ENCODE measurements at regions not wholly inside any gene's neighbourhood (a gene's known extent, or its start where the extent isn't known, plus 50 kb on each side); places are given as distances from the start of the nearest gene placed in this dataset.
"Not testable (repeated sequence)": the region's sequence is repeated elsewhere in the genome, so short reads cannot be mapped to it uniquely, and the experiment has no call there.

DNA sequence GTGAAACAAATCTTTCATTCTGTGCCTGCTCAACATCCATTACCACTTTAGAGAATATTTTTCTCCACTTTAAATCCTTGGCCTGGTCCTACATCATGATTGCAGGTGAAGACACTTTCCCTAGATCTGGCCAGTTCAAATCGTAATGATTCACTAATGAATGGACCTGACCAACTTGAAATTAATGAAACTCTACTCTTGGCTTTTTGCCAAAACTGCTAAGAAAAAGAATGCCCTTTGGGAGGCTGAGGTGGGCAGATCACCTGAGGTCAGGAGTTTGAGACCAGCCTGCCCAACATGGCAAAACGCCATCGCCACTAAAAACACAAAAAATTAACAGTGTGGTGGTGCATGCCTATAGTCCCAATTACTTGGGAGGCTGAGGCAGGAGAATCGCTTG is 1082.6 kb upstream of the LCORL start:
- FAIRE-seq (no peak), DNase-seq (ENCODE audit: low spot score) (no peak)

- FAIRE-seq (no peak), DNase-seq (ENCODE audit: low spot score) (no peak)
These were observed 1074.0 kb upstream of the LCORL start for GRCh38 chr4:19095491-19096046.

DNA sequence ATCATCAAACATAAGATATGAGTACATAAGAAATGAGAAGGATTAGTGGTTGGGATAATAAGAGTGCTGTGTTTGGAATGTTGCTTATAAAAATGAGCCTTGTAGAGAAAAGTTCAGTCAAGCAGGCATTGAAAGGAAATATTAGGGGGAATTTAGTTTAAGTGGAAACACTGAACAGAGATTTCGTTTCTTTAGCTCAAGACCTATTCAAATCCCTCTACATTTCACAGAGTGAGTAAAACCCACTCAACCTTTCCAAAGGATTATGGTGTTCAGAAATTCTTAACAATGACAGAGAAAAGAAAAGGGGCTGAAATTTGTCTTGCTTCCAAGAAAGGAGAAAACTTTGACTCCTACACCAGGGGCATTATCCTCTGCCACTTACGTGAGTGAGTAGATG is 1072.4 kb upstream of the LCORL start:
- DNase-seq (ENCODE audit: low spot score) (no peak), FAIRE-seq (no peak)

GRCh38 chr4:19092797-19093196 is 1071.2 kb upstream of the LCORL start:
- DNase-seq (ENCODE audit: low spot score) (no peak), FAIRE-seq (no peak)

GRCh38 chr4:19074036-19074435 is 1052.5 kb upstream of the LCORL start:
- DNase-seq (ENCODE audit: low spot score) (no peak), FAIRE-seq (no peak)

DNA sequence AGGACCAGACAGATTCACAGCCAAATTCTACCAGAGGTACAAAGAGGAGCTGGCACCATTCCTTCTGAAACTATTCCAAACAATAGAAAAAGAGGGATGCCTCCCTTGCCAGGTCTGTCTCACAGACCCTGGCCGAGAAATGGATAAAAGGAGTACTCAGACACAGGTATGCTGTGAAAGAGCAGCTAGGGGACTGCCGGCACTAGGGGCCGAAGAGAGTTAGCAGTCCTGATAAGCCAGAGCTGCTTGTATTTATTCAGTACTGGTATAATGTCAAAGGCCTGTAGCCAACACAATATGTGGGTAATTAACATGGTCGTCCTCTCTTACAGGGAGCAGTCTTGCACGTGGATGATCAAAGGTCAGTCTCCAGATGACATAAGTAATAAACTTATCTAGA is 1042.1 kb upstream of the LCORL start:
- no peak for DNase-seq (ENCODE audit: low spot score)
- FAIRE-seq, result no peak

GRCh38 chr4:19054916-19055315 is 1033.4 kb upstream of the LCORL start:
- FAIRE-seq (no peak), DNase-seq (ENCODE audit: low spot score) (no peak)

- FAIRE-seq (no peak), DNase-seq (ENCODE audit: low spot score) (no peak)
These were observed 1030.3 kb upstream of the LCORL start for GRCh38 chr4:19051831-19052230.

GRCh38 chr4:19047279-19047880 is 1025.8 kb upstream of the LCORL start:
- DNase-seq (ENCODE audit: low spot score), result no peak

DNA sequence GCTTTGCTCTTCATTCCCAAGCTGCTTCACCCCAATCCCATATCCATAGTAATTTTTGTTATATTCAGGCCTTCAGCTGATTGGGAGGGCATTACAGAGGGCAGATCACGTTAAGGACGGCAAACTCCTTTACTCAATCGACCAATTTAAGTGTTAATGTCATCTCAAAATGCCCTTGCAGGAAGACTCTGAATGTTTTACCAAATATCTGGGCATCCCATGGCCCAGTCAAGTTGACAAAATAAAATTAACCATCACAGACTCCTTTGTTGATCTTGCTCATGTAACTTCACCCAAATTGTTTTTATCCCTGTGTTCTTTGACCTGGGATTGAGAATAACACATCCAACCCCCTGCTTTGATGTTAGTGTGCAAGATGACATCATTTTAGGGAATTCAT is 1018.3 kb upstream of the LCORL start:
- DNase-seq (ENCODE audit: low spot score) (no peak), FAIRE-seq (no peak)

More at GRCh38 chr4:19047279-19047880, 1025.8 kb upstream of the LCORL start:
- no peak for FAIRE-seq

- DNase-seq (ENCODE audit: low spot score), result no peak
- FAIRE-seq, result no peak
These were observed 1016.7 kb upstream of the LCORL start for GRCh38 chr4:19038231-19038630.

GRCh38 chr4:19033816-19034733 is 1012.5 kb upstream of the LCORL start:
- DNase-seq (ENCODE audit: low spot score), result no peak
- FAIRE-seq, result no peak

DNA sequence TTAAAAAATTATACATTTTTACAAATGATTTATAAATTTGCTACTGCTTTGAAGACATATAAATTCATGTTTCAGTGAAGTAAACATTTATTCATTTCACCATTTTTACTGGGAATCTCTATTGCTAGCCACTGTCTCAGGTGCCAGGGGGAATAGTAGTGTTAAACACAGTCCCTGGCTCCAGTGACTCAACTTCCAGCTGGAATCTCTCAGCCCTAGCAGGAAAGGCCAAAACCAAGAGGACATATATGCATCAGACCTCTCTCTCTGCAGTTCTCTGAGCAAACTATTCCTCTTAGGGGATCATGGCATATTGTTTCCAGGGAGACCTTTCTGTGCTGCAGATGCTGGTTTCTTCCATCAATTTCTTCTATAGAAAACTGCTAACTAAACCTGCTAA is 1009.0 kb upstream of the LCORL start:
- FAIRE-seq (no peak), DNase-seq (ENCODE audit: low spot score) (no peak)

DNA sequence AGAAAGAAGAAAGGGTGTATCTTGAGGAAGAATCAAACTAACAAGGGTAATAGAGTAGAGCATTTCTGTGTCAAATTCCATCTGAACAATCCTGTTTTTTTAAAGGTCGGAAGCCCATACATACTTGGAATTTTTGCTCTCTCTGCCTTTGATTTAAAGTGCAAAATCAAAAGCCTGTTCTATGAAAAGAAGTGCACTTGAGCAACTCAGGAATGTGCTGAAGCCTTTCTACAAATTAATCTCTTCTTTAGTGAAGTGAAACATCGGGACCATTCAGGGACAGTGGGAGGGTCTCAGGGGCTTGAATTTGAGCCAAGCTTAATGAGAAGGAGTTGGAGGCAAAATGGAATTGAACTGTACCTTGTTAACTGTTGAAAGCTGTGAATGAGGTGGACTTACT is 1008.5 kb upstream of the LCORL start:
- DNase-seq (ENCODE audit: low spot score) (no peak), FAIRE-seq (no peak)

DNA sequence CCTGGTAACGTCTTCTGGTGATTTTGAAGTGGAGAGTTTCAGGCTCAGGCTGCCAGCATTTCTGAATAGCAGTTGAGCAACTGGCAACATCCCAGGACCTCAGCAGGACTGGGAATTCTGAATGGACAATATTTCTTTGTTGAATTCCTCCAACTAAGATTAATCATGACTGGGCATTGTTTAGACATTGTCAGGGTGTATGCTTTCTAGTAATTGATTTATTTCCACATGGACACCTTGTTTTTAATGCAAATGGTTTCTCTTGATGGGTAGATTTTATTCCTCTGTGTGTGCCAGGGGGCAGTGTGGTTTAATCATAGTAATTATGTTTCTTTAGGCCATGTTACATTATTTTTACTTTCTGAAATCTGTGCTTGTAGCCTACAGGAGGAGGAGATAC is 1004.7 kb upstream of the LCORL start:
- no peak for FAIRE-seq
- DNase-seq (ENCODE audit: low spot score), result no peak

DNA sequence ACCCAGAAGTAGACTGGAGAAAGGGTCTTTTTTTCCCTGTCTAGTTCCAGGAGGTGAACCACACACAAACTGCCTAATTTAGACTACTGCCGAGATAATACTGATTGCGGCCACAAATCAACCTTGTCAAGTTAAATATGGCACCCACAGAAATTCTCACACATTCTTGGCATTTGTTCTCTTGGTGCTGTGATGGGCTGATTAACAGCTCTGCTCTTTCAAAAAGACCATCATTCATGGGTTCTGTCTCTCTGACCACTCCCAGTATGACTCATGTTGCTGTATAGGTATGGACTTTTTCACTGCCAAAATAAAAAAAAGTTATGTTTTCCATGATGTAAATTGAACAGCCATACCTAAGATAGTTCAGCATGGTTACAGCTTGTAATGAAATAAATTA is 1003.5 kb upstream of the LCORL start:
- FAIRE-seq (no peak), DNase-seq (ENCODE audit: low spot score) (no peak)

GRCh38 chr4:19024047-19024446 is 1002.5 kb upstream of the LCORL start:
- no peak for FAIRE-seq
- DNase-seq (ENCODE audit: low spot score), result no peak

- FAIRE-seq (no peak), DNase-seq (ENCODE audit: low spot score) (no peak)
These were observed 1000.1 kb upstream of the LCORL start for GRCh38 chr4:19021617-19022016.

DNA sequence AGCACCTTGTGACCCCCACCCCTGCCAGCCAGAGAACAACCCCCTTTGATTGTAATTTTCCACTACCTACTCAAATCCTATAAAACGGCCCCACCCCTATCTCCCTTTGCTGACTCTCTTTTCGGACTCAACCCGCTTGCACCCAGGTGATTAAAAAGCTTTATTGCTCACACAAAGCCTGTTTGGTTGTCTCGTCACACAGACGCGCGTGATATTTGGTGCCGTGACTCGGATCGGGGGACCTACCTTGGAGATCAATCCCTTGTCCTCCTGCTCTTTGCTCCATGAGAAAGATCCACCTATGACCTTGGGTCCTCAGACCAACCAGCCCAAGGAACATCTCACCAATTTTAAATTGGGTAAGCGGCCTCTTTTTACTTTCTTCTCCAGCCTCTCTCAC is 995.0 kb upstream of the LCORL start:
- DNase-seq (ENCODE audit: low spot score); FAIRE-seq: not testable (repeated sequence)

DNA sequence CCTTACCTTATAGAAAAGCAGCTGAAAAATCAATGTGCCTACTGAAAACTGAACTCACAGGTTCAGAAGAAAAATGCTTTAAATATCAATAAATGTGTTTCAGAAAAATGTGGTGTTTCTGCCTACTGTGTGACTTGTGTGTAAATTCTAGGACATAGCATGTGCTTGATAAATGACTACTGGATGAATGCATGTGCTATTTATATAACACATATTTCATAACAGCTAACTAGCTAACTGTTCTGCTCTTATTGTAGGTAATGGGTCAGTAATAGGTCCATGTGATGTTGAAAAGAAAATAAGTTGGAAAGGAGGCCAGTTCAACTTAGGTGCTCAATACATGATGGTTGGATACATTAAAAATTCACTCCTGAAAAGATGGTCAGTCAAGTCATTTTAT is 993.0 kb upstream of the LCORL start:
- DNase-seq (ENCODE audit: low spot score) (no peak), FAIRE-seq (no peak)

GRCh38 chr4:19010761-19011160 is 989.2 kb upstream of the LCORL start:
- DNase-seq (ENCODE audit: low spot score) (no peak), FAIRE-seq (no peak)

- FAIRE-seq (no peak), DNase-seq (ENCODE audit: low spot score) (no peak)
These were observed 988.3 kb upstream of the LCORL start for GRCh38 chr4:19009881-19010280.

DNA sequence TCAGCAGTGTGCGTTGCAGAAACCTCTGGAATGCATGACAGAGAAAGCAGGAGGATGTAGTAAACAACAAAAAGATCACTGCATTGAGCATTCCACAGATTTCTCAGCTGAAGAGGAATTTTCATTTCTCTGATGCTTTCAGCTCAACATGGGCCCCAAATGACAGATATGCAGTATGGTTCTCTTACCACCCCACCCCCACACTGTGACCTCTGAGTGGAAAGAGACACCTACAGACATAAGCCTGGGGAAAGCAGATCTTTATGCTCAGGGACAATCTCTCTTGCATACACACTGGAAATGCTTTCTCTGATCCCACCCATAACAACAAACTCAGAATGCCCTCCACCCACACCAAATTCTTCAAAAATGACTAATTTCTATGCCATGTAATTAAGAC is 983.7 kb upstream of the LCORL start:
- FAIRE-seq (no peak), DNase-seq (ENCODE audit: low spot score) (no peak)

Measured in RCC 7860 (cell line).